Hippocampal formation (tissue), 2 donors: ENCODE measurements at regions not wholly inside any gene's neighbourhood (a gene's known extent, or its start where the extent isn't known, plus 50 kb on each side); places are given as distances from the start of the nearest gene placed in this dataset.
"Not testable (repeated sequence)": the region's sequence is repeated elsewhere in the genome, so short reads cannot be mapped to it uniquely, and the experiment has no call there.

ENCODE experiments used
- DNase-seq, 2 donors: peaks; one replicate each; lab custom pipeline; 2025; lab: John Stamatoyannopoulos, UW

GRCh38 chr10:109411917-109412316, 511.4 kb downstream of the XPNPEP1 start:
- DNase-seq, result no peak

- no peak for DNase-seq
Observed at GRCh38 chr10:109405338-109405737, 518.0 kb downstream of the XPNPEP1 start.

GRCh38 chr10:109403551-109403950, 519.8 kb downstream of the XPNPEP1 start:
- DNase-seq, result no peak

- no peak for DNase-seq
Observed at GRCh38 chr10:109393425-109393824, 529.9 kb downstream of the XPNPEP1 start.

GRCh38 chr10:109386921-109387320, 536.4 kb downstream of the XPNPEP1 start:
- no peak for DNase-seq

- DNase-seq, result no peak
Observed at GRCh38 chr10:109386101-109386500, 537.2 kb downstream of the XPNPEP1 start.

- DNase-seq, result no peak
Observed at GRCh38 chr10:109379186-109379585, 544.1 kb downstream of the XPNPEP1 start.

- no peak for DNase-seq
Observed at GRCh38 chr10:109374215-109374614, 549.1 kb downstream of the XPNPEP1 start.

- no peak for DNase-seq
Observed at GRCh38 chr10:109359316-109359715, 564.0 kb downstream of the XPNPEP1 start.

GRCh38 chr10:109358325-109358724, 565.0 kb downstream of the XPNPEP1 start:
- DNase-seq, result no peak

GRCh38 chr10:109348324-109348723, 575.0 kb downstream of the XPNPEP1 start:
- no peak for DNase-seq

- DNase-seq, result no peak
Observed at GRCh38 chr10:109343293-109343692, 580.0 kb downstream of the XPNPEP1 start.

GRCh38 chr10:109341986-109342385, 581.3 kb downstream of the XPNPEP1 start:
- no peak for DNase-seq

GRCh38 chr10:109328001-109328400, 595.3 kb downstream of the XPNPEP1 start:
- no peak for DNase-seq

- DNase-seq, result no peak
Observed at GRCh38 chr10:109327266-109327665, 596.0 kb downstream of the XPNPEP1 start.

GRCh38 chr10:109324721-109325120, 598.6 kb downstream of the XPNPEP1 start:
- no peak for DNase-seq

- no peak for DNase-seq
Observed at GRCh38 chr10:109317746-109318366, 605.5 kb downstream of the XPNPEP1 start.

- DNase-seq, result not testable (repeated sequence)
Observed at GRCh38 chr10:109314016-109314415, 609.3 kb downstream of the XPNPEP1 start.

GRCh38 chr10:109312555-109312954, 610.8 kb downstream of the XPNPEP1 start:
- not testable (repeated sequence) for DNase-seq

GRCh38 chr10:109308971-109309370, 614.3 kb downstream of the XPNPEP1 start:
- DNase-seq, result no peak

GRCh38 chr10:109307102-109307501, 616.2 kb downstream of the XPNPEP1 start:
- DNase-seq, result not testable (repeated sequence)

GRCh38 chr10:109306698-109307097, 616.6 kb downstream of the XPNPEP1 start:
- no peak for DNase-seq

GRCh38 chr10:109287858-109288257, 635.5 kb downstream of the XPNPEP1 start:
- DNase-seq, result no peak

GRCh38 chr10:109282510-109282909, 640.8 kb downstream of the XPNPEP1 start:
- no peak for DNase-seq
